H1 (cell line): ENCODE measurements at regions not wholly inside any gene's neighbourhood (a gene's known extent, or its start where the extent isn't known, plus 50 kb on each side); places are given as distances from the start of the nearest gene placed in this dataset.

Source experiments
- CTCF ChIA-PET: fragments of 300-600 bp; sonication (Branson Sonifier 250); formaldehyde crosslinking; loops from one replicate; lab custom pipeline; 2021; ENCODE audit not compliant: partially characterized antibody; lab: Charles Lee
- POLR2A ChIA-PET: fragments of 300-600 bp; sonication (Branson Sonifier 250); formaldehyde crosslinking; loops from one replicate; lab custom pipeline; 2021; ENCODE audit warnings: inconsistent platforms; ENCODE audit not compliant: partially characterized antibody; lab: Charles Lee
- DNase-seq, 2 experiments: peaks; one replicate each; pipeline versions ENCODE4 v3.0.0 to v3.0.0-alpha.2; 2010 to 2022; ENCODE audit warnings: low spot score in 2 of 2, low read depth in 1 of 2, mixed read lengths in 1 of 2
- FAIRE-seq: peaks from 2 replicates; lab custom pipeline; 2011; peaks lifted over from hg19 to GRCh38; lab: Jason Lieb, UNC
- H2AFZ ChIP-seq: 2 replicates; pipeline ENCODE4 v1.8.1; 2012; ENCODE audit warnings: low read length, inconsistent platforms
- H2AK5ac ChIP-seq: 2 replicates; pipeline ENCODE4 v1.6.1; 2013; ENCODE audit warnings: low read depth, low read length
- H2BK120ac ChIP-seq: replicated peaks from 2 replicates; pipeline ENCODE3; 2013; ENCODE audit warnings: low read depth, low read length, inconsistent platforms
- H2BK12ac ChIP-seq: 2 replicates; pipeline ENCODE4 v1.6.1; 2013; ENCODE audit warnings: low read depth, low read length
- H2BK15ac ChIP-seq: 2 replicates; pipeline ENCODE4 v1.6.1; 2013; ENCODE audit warnings: low read length
- H2BK20ac ChIP-seq: 2 replicates; pipeline ENCODE4 v1.6.1; 2013; ENCODE audit warnings: low read length
- H2BK5ac ChIP-seq: 2 replicates; pipeline ENCODE4 v1.6.1; 2013; ENCODE audit warnings: low read depth, low read length
- H3K14ac ChIP-seq: 2 replicates; pipeline ENCODE4 v1.6.1; 2013; ENCODE audit warnings: inconsistent platforms; ENCODE audit not compliant: insufficient read length
- H3K18ac ChIP-seq: 2 replicates; pipeline ENCODE4 v1.6.1; 2013; ENCODE audit warnings: low read length; ENCODE audit errors: extremely low read depth
- H3K23ac ChIP-seq: 2 replicates; pipeline ENCODE4 v1.6.1; 2013; ENCODE audit warnings: inconsistent platforms; ENCODE audit not compliant: insufficient read length
- H3K23me2 ChIP-seq: 2 replicates; pipeline ENCODE4 v1.6.1; 2013; ENCODE audit warnings: low read depth, low read length
- H3K27ac ChIP-seq: 2 replicates; pipeline ENCODE4 v1.6.1; 2011; ENCODE audit warnings: low read depth, low read length, inconsistent platforms
- H3K27me3 ChIP-seq, 4 experiments: replicated peaks in 1 of 4; 1 replicate in 1 of 4; 2 replicates in 3 of 4; pipeline versions ENCODE4 v1.6.1 to v1.8.1; 2011 to 2013; ENCODE audit warnings: low read length in 3 of 4, mild to moderate bottlenecking in 3 of 4, inconsistent platforms in 2 of 4, mixed read lengths in 2 of 4, moderate library complexity in 1 of 4; ENCODE audit not compliant: control insufficient read depth in 3 of 4, insufficient read depth in 3 of 4; ENCODE audit errors: extremely low read depth in 1 of 4
- H3K36me3 ChIP-seq, 4 experiments: 2 replicates each; pipeline versions ENCODE4 v1.6.1 to v1.8.1; 2011 to 2013; ENCODE audit warnings: mild to moderate bottlenecking in 4 of 4, low read length in 3 of 4, moderate library complexity in 2 of 4, control low read depth in 1 of 4, inconsistent platforms in 1 of 4; ENCODE audit not compliant: insufficient read depth in 4 of 4, control insufficient read depth in 2 of 4
- H3K4ac ChIP-seq: replicated peaks from 2 replicates; pipeline ENCODE3; 2013; ENCODE audit warnings: low read length, low read depth, mixed read lengths, inconsistent platforms; ENCODE audit not compliant: insufficient read length
- H3K4me1 ChIP-seq, 4 experiments: replicated peaks in 1 of 4; 1 replicate in 1 of 4; 2 replicates in 3 of 4; pipeline versions ENCODE4 v1.6.1 to v1.8.1; 2011 to 2013; ENCODE audit warnings: low read length in 3 of 4, inconsistent platforms in 2 of 4, mixed read lengths in 1 of 4; ENCODE audit not compliant: insufficient read depth in 4 of 4, control insufficient read depth in 3 of 4
- H3K4me2 ChIP-seq, 2 experiments: 2 replicates each; pipeline versions ENCODE4 v1.6.1 to v1.8.1; 2011 to 2013; ENCODE audit warnings: low read depth in 2 of 2, low read length in 2 of 2, control low read depth in 1 of 2, inconsistent platforms in 1 of 2, mild to moderate bottlenecking in 1 of 2; ENCODE audit not compliant: insufficient read depth in 1 of 2
- H3K4me3 ChIP-seq, 4 experiments: fragments of 200-600, 300-600 bp in 1 of 4; sonication (generic), shearing (Covaris generic), sonication (Bioruptor Twin) in 1 of 4; 2 replicates each; pipeline versions ENCODE4 v1.5.1 to v1.8.1; 2011 to 2016; ENCODE audit warnings: low read length in 4 of 4, low read depth in 3 of 4, control low read depth in 2 of 4, inconsistent platforms in 2 of 4, mild to moderate bottlenecking in 2 of 4, mixed read lengths in 1 of 4, moderate library complexity in 1 of 4; ENCODE audit not compliant: insufficient read depth in 2 of 4; ENCODE audit errors: extremely low read depth in 1 of 4
- H3K56ac ChIP-seq: replicated peaks from 2 replicates; pipeline ENCODE3; 2013; ENCODE audit warnings: low read depth, mild to moderate bottlenecking, mixed read lengths, low read length, inconsistent platforms; ENCODE audit not compliant: insufficient read length
- H3K79me1 ChIP-seq: 2 replicates; pipeline ENCODE4 v1.6.1; 2013; ENCODE audit warnings: low read depth, low read length, control low read depth
- H3K79me2 ChIP-seq, 2 experiments: 2 replicates each; pipeline versions ENCODE4 v1.6.1 to v1.8.1; 2012 to 2013; ENCODE audit warnings: low read length in 2 of 2, mild to moderate bottlenecking in 2 of 2, inconsistent platforms in 1 of 2; ENCODE audit not compliant: insufficient read depth in 2 of 2, control insufficient read depth in 1 of 2
- H3K9ac ChIP-seq, 4 experiments: replicated peaks in 1 of 4; 1 replicate in 1 of 4; 2 replicates in 3 of 4; pipeline versions ENCODE4 v1.6.1 to v1.8.1; 2011 to 2013; ENCODE audit warnings: low read depth in 3 of 4, low read length in 3 of 4, control low read depth in 2 of 4, mild to moderate bottlenecking in 2 of 4, moderate library complexity in 2 of 4, inconsistent platforms in 1 of 4; ENCODE audit errors: extremely low read depth in 1 of 4
- H3K9me3 ChIP-seq, 2 experiments: 2 replicates each; pipeline versions ENCODE4 v1.6.1 to v1.8.1; 2012 to 2013; ENCODE audit warnings: mild to moderate bottlenecking in 2 of 2, moderate library complexity in 2 of 2, control low read depth in 1 of 2, inconsistent platforms in 1 of 2, low read depth in 1 of 2, low read length in 1 of 2, mixed read lengths in 1 of 2; ENCODE audit not compliant: insufficient read depth in 2 of 2
- H4K20me1 ChIP-seq, 2 experiments: replicated peaks in 1 of 2; 2 replicates each; pipeline versions ENCODE3 to v1.8.1; 2011 to 2013; ENCODE audit warnings: inconsistent platforms in 2 of 2, low read length in 2 of 2, mild to moderate bottlenecking in 1 of 2; ENCODE audit not compliant: insufficient read depth in 2 of 2, control insufficient read depth in 1 of 2
- H4K5ac ChIP-seq: 2 replicates; pipeline ENCODE4 v1.6.1; 2013; ENCODE audit warnings: low read length, low read depth, mixed read lengths, inconsistent platforms; ENCODE audit not compliant: insufficient read length
- H4K8ac ChIP-seq: 2 replicates; pipeline ENCODE4 v1.8.0; 2013; ENCODE audit warnings: mild to moderate bottlenecking, moderate library complexity, low read length, inconsistent platforms; ENCODE audit not compliant: insufficient read depth; ENCODE audit errors: extremely low read depth
- H4K91ac ChIP-seq: replicated peaks from 2 replicates; pipeline ENCODE3; 2013; ENCODE audit warnings: low read length, mixed read lengths, inconsistent platforms; ENCODE audit not compliant: insufficient read length
- BACH1 ChIP-seq: IDR thresholded peaks from 2 replicates; pipeline ENCODE4 v1.6.1; 2012; ENCODE audit warnings: low read length, improper control_type of control experiment
- BRCA1 ChIP-seq: IDR thresholded peaks from 2 replicates; pipeline ENCODE4 v1.6.1; 2012; ENCODE audit warnings: low read depth, low read length, improper control_type of control experiment
- CBX5 ChIP-seq: fragments of 300-800, 300-1000 bp; sonication (generic); IDR thresholded peaks from 2 replicates; pipeline ENCODE4 v1.7.1; 2016; ENCODE audit warnings: antibody characterized with exemption, low read length, low read depth
- CBX8 ChIP-seq: fragments of 300-800, 300-1000 bp; sonication (generic); IDR thresholded peaks from 2 replicates; pipeline ENCODE4 v1.7.1; 2016; ENCODE audit warnings: low read depth, low read length, borderline replicate concordance
- CHD1 ChIP-seq: IDR thresholded peaks from 2 replicates; pipeline ENCODE4 v1.6.1; 2012; ENCODE audit warnings: low read depth, low read length, improper control_type of control experiment
- CHD2 ChIP-seq: IDR thresholded peaks from 2 replicates; pipeline ENCODE4 v1.6.1; 2012; ENCODE audit warnings: low read length, improper control_type of control experiment
- GABPA ChIP-seq: IDR thresholded peaks from 2 replicates; pipeline ENCODE4 v1.6.1; 2011; ENCODE audit warnings: mild to moderate bottlenecking, low read length, moderate library complexity, borderline replicate concordance; ENCODE audit not compliant: insufficient read depth
- HDAC6 ChIP-seq: IDR thresholded peaks from one replicate; pipeline ENCODE4 v1.7.1; 2012; ENCODE audit warnings: low read depth, mild to moderate bottlenecking, inconsistent platforms, low read length, moderate library complexity
- JUND ChIP-seq: IDR thresholded peaks from 2 replicates; pipeline ENCODE4 v1.6.1; 2011; ENCODE audit warnings: mild to moderate bottlenecking, improper control_type of control experiment, low read length
- POU5F1 ChIP-seq: IDR thresholded peaks from 2 replicates; pipeline ENCODE4 v1.6.1; 2011; ENCODE audit warnings: low read depth, mild to moderate bottlenecking, low read length, moderate library complexity
- RXRA ChIP-seq: IDR thresholded peaks from 2 replicates; pipeline ENCODE4 v1.6.1; 2011; ENCODE audit warnings: low read depth, mild to moderate bottlenecking, low read length, moderate library complexity; ENCODE audit not compliant: insufficient read depth
- SIN3A ChIP-seq, 2 experiments: IDR thresholded peaks in 1 of 2; conservative IDR thresholded peaks in 1 of 2; 2 replicates each; pipeline ENCODE4 v1.6.1; 2011 to 2012; ENCODE audit warnings: low read length in 2 of 2, improper control_type of control experiment in 1 of 2, low read depth in 1 of 2, mild to moderate bottlenecking in 1 of 2
- WGBS, 2 experiments: shearing (Covaris generic) in 1 of 2; methylation state at CpG; one replicate each; pipeline versions ENCODE4 v1.1.6 to v1.1.7; 2013 to 2015; ENCODE audit warnings: low lambda C conversion rate in 2 of 2, mixed read lengths in 2 of 2, inconsistent platforms in 1 of 2, low coverage in 1 of 2, missing lambda C conversion rate in 1 of 2; ENCODE audit not compliant: insufficient replicate concordance in 2 of 2, insufficient coverage in 1 of 2, insufficient read length in 1 of 2; ENCODE audit errors: extremely low coverage in 1 of 2, missing lambda C conversion rate in 1 of 2; 5-methylcytosine and 5-hydroxymethylcytosine counted together

DNA sequence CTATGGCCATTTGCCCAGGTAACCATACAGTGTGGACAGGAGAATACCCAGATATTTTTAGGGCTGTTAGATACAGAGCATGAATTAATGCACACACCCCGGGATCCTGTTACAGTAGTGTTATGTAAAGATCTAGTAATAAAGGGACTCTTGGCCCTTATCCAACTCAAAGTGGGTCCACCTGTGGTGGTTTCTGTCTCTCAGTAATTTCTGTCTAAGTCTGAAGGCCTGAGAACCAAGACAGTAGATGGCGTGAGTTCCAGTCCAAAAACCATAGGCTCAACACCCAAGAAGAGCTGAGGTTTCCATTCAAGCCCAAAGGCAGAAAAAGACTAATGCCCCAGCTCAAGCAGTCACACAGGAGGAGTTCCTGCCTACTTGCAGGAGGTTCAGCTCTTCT, 277.7 kb downstream of the ZEB1 start:
- CTCF ChIA-PET = no interaction called here
- no peak for TF ChIP-seq CBX8
- no peak for TF ChIP-seq BRCA1
- no peak for TF ChIP-seq CBX5
- TF ChIP-seq JUND = no peak
- TF ChIP-seq CHD2 = no peak
- no peak for TF ChIP-seq GABPA
- TF ChIP-seq POU5F1 = no peak
- TF ChIP-seq HDAC6 = no peak
- no peak for TF ChIP-seq CHD1
- no peak for TF ChIP-seq RXRA
- TF ChIP-seq SIN3A (conservative IDR thresholded peaks at IDR 0.05 in 1 of 2, IDR thresholded peaks at IDR 0.05 in 1 of 2; ENCODE audit: low read depth in 1 of 2, low read length in 2 of 2) = no peak
- no peak for TF ChIP-seq BACH1
- H3K9me3 ChIP-seq = no peaks in the 10 kb centered on the region; a peak in 1 of 4 replicates

More for the DNA sequence above, 277.7 kb downstream of the ZEB1 start:
- peaks cover 0 to 3% (median 0%) of the 10 kb centered on the region in 4 experiments; a peak in 5 of 7 replicates for H3K4me1 ChIP-seq
- H3K27ac ChIP-seq = no peak overlapping the region
- H3K36me3 ChIP-seq = no peaks in the 10 kb centered on the region
- H3K4ac ChIP-seq = no peak overlapping the region
- no peaks in the 10 kb centered on the region for H3K79me2 ChIP-seq
- no peak for FAIRE-seq
- H2BK5ac ChIP-seq = no peak overlapping the region
- no peaks in the 10 kb centered on the region for H3K27me3 ChIP-seq
- H3K4me2 ChIP-seq = no peak overlapping the region
- no peak overlapping the region for H4K8ac ChIP-seq
- no peak for DNase-seq
- no peak overlapping the region for H3K9ac ChIP-seq
- no peak overlapping the region for H3K14ac ChIP-seq
- no peaks in the 10 kb centered on the region for H3K79me1 ChIP-seq
- no peak overlapping the region for H2BK20ac ChIP-seq
- POLR2A ChIA-PET = no interaction called here
- WGBS, 2 experiments = 80% methylated on average over 2 of the region's 2 CpGs; no CpG with 5 or more reads in 1 of the 2 experiments
- no peak overlapping the region for H2BK12ac ChIP-seq
- no peak overlapping the region for H2AK5ac ChIP-seq
- no peak overlapping the region for H2BK15ac ChIP-seq
- H3K56ac ChIP-seq = no peak overlapping the region
- H4K91ac ChIP-seq = no peak overlapping the region
- H4K20me1 ChIP-seq = no peaks in the 10 kb centered on the region
- no peak overlapping the region for H3K18ac ChIP-seq
- H3K23me2 ChIP-seq = no peaks in the 10 kb centered on the region
- H2BK120ac ChIP-seq = no peak overlapping the region
- no peak overlapping the region for H3K4me3 ChIP-seq
- no peak overlapping the region for H2AFZ ChIP-seq
- H4K5ac ChIP-seq = no peak overlapping the region
- H3K23ac ChIP-seq = no peak overlapping the region
